ENCODE measurements at regions not wholly inside any gene's neighbourhood (a gene's known extent, or its start where the extent isn't known, plus 50 kb on each side); places are given as distances from the start of the nearest gene placed in this dataset.

DNA sequence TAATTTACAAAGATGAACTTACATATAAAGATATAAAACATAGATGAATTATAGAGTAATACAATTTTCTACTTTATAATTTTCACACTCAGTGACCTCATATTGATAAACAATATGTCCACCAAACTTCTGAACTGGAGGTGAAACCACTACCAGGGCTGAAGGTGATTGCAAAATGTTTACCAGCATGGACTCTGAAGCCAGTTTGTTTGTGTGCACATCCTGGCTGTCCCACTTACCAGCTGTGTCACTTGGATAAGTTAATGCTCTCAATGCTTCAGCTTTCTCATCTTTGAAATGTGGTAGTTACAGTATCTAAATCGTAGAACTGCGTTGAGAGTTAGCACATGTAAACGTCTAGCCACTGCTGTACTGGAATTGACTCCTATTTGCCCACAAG, 392.6 kb downstream of the HNRNPD start:
- TF ChIP-seq POLR2A (IDR thresholded peaks at IDR 0.05; ENCODE audit: low read depth, low read length) = no peak
- TF ChIP-seq TAF1 (IDR thresholded peaks at IDR 0.05; ENCODE audit: borderline replicate concordance, low read depth, low read length) = no peak
